Hepatocyte (in vitro differentiated cells): ENCODE measurements at regions not wholly inside any gene's neighbourhood (a gene's known extent, or its start where the extent isn't known, plus 50 kb on each side); places are given as distances from the start of the nearest gene placed in this dataset.

Source experiments
- DNase-seq: peaks from one replicate; pipeline ENCODE4 v3.0.0-alpha.2; 2016; ENCODE audit warnings: low spot score
- H2AFZ ChIP-seq: fragments of 200-600 bp; sonication (generic); 2 replicates; pipeline ENCODE4 v1.6.0; 2016; ENCODE audit warnings: antibody characterized with exemption, mild to moderate bottlenecking
- H3K27ac ChIP-seq: fragments of 200-600 bp; sonication (generic); 2 replicates; pipeline ENCODE4 v1.5.1; 2016; ENCODE audit warnings: mild to moderate bottlenecking
- H3K27me3 ChIP-seq: fragments of 200-600 bp; sonication (generic); 2 replicates; pipeline ENCODE4 v1.6.1; 2016
- H3K36me3 ChIP-seq: fragments of 200-600 bp; sonication (generic); replicated peaks from 2 replicates; pipeline ENCODE4 v1.5.1; 2016; ENCODE audit warnings: low read depth; ENCODE audit not compliant: insufficient read depth
- H3K4me1 ChIP-seq: fragments of 200-600 bp; sonication (generic); 2 replicates; pipeline ENCODE4 v1.5.1; 2016; ENCODE audit warnings: mild to moderate bottlenecking, moderate library complexity; ENCODE audit not compliant: insufficient read depth
- H3K4me2 ChIP-seq: fragments of 200-600 bp; sonication (generic); 2 replicates; pipeline ENCODE4 v1.6.0; 2016
- H3K4me3 ChIP-seq: fragments of 200-600 bp; sonication (generic); 2 replicates; pipeline ENCODE4 v1.5.1; 2016; ENCODE audit warnings: mild to moderate bottlenecking
- H3K79me2 ChIP-seq: fragments of 200-600 bp; sonication (generic); 2 replicates; pipeline ENCODE4 v1.6.0; 2017; ENCODE audit warnings: mild to moderate bottlenecking
- H3K9me2 ChIP-seq: fragments of 200-600 bp; sonication (generic); replicated peaks from 2 replicates; pipeline ENCODE4 v1.6.0; 2017; ENCODE audit warnings: mild to moderate bottlenecking; ENCODE audit not compliant: insufficient read depth
- H3K9me3 ChIP-seq: fragments of 200-600 bp; sonication (generic); 2 replicates; pipeline ENCODE4 v1.5.1; 2016; ENCODE audit warnings: low read depth, mild to moderate bottlenecking
- H4K20me1 ChIP-seq: fragments of 200-600 bp; sonication (generic); 2 replicates; pipeline ENCODE4 v1.6.0; 2016; ENCODE audit warnings: mild to moderate bottlenecking; ENCODE audit not compliant: insufficient read depth, poor library complexity, severe bottlenecking
- CTCF ChIP-seq: fragments of 200-600 bp; sonication (generic); IDR thresholded peaks from 2 replicates; pipeline ENCODE4 v1.5.1; 2016; ENCODE audit warnings: antibody characterized with exemption, mild to moderate bottlenecking; ENCODE audit not compliant: poor library complexity
- EZH2 ChIP-seq: fragments of 200-600 bp; sonication (generic); IDR thresholded peaks from 2 replicates; pipeline ENCODE4 v1.6.1; 2016; ENCODE audit warnings: antibody characterized with exemption, mild to moderate bottlenecking, borderline replicate concordance
- EZH2phosphoT487 ChIP-seq: fragments of 200-600 bp; sonication (generic); IDR thresholded peaks from one replicate; pipeline ENCODE4 v1.6.1; 2018; ENCODE audit warnings: antibody characterized with exemption, mild to moderate bottlenecking, low read depth, moderate library complexity; ENCODE audit not compliant: unreplicated experiment, severe bottlenecking
- WGBS: methylation state at CpG from one replicate; pipeline ENCODE4 v1.1.6; 2016; ENCODE audit warnings: low lambda C conversion rate; ENCODE audit errors: missing lambda C conversion rate; 5-methylcytosine and 5-hydroxymethylcytosine counted together

GRCh38 chr10:55058800-55059199 is 257.8 kb upstream of the PCDH15 start:
- H3K27me3 ChIP-seq, result no peaks in the 10 kb centered on the region
- H3K4me3 ChIP-seq, result no peak overlapping the region
- H3K27ac ChIP-seq, result no peak overlapping the region
- H3K9me2 ChIP-seq, result no peaks in the 10 kb centered on the region
- H4K20me1 ChIP-seq, result no peaks in the 10 kb centered on the region
- no peaks in the 10 kb centered on the region for H3K36me3 ChIP-seq
- no peaks in the 10 kb centered on the region for H3K4me1 ChIP-seq
- 86% methylated on average over 5 of the region's 5 CpGs for WGBS
- H3K79me2 ChIP-seq, result no peaks in the 10 kb centered on the region
- no peak for DNase-seq
- H3K9me3 ChIP-seq, result no peaks in the 10 kb centered on the region
- TF ChIP-seq EZH2phosphoT487 (no peak), CTCF (no peak)
- H3K4me2 ChIP-seq, result no peak overlapping the region
- no peak overlapping the region for H2AFZ ChIP-seq

- no peak overlapping the region for H3K27ac ChIP-seq
- WGBS, result 81% methylated on average over 2 of the region's 2 CpGs
- no peaks in the 10 kb centered on the region for H3K27me3 ChIP-seq
- TF ChIP-seq EZH2, result no peak
- TF ChIP-seq EZH2phosphoT487, result no peak
- TF ChIP-seq CTCF, result no peak
- no peaks in the 10 kb centered on the region for H4K20me1 ChIP-seq
- H3K79me2 ChIP-seq, result no peaks in the 10 kb centered on the region
- H3K9me3 ChIP-seq, result no peaks in the 10 kb centered on the region
- no peak overlapping the region for H2AFZ ChIP-seq
- no peak for DNase-seq
- H3K4me2 ChIP-seq, result no peak overlapping the region
- H3K4me3 ChIP-seq, result no peak overlapping the region
- no peaks in the 10 kb centered on the region for H3K9me2 ChIP-seq
- no peaks in the 10 kb centered on the region for H3K4me1 ChIP-seq
- no peaks in the 10 kb centered on the region for H3K36me3 ChIP-seq
These were observed 250.5 kb upstream of the PCDH15 start for GRCh38 chr10:55051515-55051914.

GRCh38 chr10:55048830-55049498 is 247.9 kb upstream of the PCDH15 start:
- H3K36me3 ChIP-seq, result no peaks in the 10 kb centered on the region
- H3K4me1 ChIP-seq, result no peaks in the 10 kb centered on the region
- no peak for DNase-seq
- no peaks in the 10 kb centered on the region for H3K9me3 ChIP-seq
- 89% methylated on average over 3 of the region's 3 CpGs for WGBS
- no peaks in the 10 kb centered on the region for H4K20me1 ChIP-seq
- H3K9me2 ChIP-seq, result no peaks in the 10 kb centered on the region
- no peak overlapping the region for H3K4me2 ChIP-seq
- H3K79me2 ChIP-seq, result no peaks in the 10 kb centered on the region
- TF ChIP-seq EZH2, result no peak
- TF ChIP-seq CTCF, result no peak
- no peak for TF ChIP-seq EZH2phosphoT487
- H2AFZ ChIP-seq, result no peak overlapping the region
- no peaks in the 10 kb centered on the region for H3K27me3 ChIP-seq
- H3K27ac ChIP-seq, result no peak overlapping the region
- no peak overlapping the region for H3K4me3 ChIP-seq

GRCh38 chr10:55043540-55043939 is 242.5 kb upstream of the PCDH15 start:
- DNase-seq, result no peak
- Histone ChIP-seq H3K4me2 (no peak overlapping the region), H3K9me3 (no peaks in the 10 kb centered on the region), H4K20me1 (no peaks in the 10 kb centered on the region), H3K36me3 (no peaks in the 10 kb centered on the region), H3K79me2 (no peaks in the 10 kb centered on the region), H3K9me2 (no peaks in the 10 kb centered on the region), H3K27ac (no peak overlapping the region), H2AFZ (no peak overlapping the region), H3K27me3 (no peaks in the 10 kb centered on the region), H3K4me1 (no peaks in the 10 kb centered on the region), H3K4me3 (no peak overlapping the region)
- WGBS, result 94% methylated on average over 3 of the region's 3 CpGs
- TF ChIP-seq EZH2 (no peak), EZH2phosphoT487 (no peak), CTCF (no peak)
